Endometrium (tissue), 2 donors: ENCODE measurements at regions not wholly inside any gene's neighbourhood (a gene's known extent, or its start where the extent isn't known, plus 50 kb on each side); places are given as distances from the start of the nearest gene placed in this dataset.
A peak's percentile ranks its signal among the peaks of the same experiment; 100 is the strongest.
"Not testable (repeated sequence)": the region's sequence is repeated elsewhere in the genome, so short reads cannot be mapped to it uniquely, and the experiment has no call there.

Experiments
- FAIRE-seq: peaks from 2 replicates; lab custom pipeline; 2012; peaks lifted over from hg19 to GRCh38; lab: Jason Lieb, UNC
- donor health status: control.
- donor health status: control.

GRCh38 chr14:59116984-59117415 lies 71.5 kb upstream of the DAAM1 start:
- no peak for FAIRE-seq

DNA sequence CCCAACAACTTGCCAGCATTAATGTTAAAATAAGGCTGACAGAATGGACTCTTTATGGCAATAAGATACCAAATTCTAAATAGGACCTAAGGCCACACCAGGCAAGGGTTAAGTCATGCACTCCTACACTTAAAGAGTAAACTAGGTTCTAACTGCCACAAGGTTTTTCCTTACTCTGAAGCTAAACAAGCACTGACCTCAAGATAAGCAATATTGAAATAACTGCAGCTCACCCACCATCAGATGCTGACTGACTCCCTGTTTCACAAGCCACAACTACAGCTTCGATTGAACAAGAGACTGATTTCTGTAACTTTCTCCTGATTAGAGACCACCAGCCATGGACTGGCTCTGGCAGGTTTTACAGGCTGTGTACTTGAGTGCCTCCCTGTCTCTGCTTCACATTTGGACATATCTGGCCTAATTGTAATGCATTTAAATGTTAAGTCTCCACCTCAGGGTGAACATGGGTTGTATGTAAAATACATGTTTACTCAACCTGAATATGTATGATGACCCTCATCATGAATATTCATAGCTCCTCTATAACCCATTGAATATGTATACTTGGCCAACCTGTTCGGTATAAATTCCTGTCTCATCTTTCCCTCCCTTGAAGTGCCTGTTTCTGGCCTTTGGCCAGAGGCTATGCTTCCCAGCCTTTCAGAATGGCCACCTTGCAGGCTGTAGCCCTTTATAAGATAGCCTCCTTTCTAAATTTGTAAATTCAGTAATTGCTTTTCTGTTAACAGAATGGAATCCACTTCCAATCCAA lies 70.5 kb upstream of the DAAM1 start:
- FAIRE-seq, result no peak

GRCh38 chr14:59120921-59121320 lies 67.5 kb upstream of the DAAM1 start:
- no peak for FAIRE-seq

DNA sequence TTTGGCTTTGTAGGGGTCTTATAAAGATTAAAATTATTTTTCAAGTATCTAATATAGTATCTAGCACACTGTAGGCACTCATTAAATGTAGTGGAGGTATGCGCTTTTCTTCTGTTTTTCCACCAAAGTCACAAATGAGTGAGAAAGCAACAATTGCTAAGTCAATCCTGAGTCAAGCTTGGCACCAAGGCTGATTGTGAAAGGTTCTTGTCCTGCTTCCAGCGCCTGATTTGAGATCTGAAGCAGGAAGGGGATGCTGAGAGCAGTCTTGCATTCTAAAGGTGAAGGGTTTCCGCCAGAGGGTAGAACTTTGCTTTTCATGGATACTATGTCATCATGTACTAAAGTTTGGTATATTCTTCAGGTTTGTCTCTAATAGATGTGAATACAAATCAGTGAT lies 64.9 kb upstream of the DAAM1 start:
- no peak for FAIRE-seq

DNA sequence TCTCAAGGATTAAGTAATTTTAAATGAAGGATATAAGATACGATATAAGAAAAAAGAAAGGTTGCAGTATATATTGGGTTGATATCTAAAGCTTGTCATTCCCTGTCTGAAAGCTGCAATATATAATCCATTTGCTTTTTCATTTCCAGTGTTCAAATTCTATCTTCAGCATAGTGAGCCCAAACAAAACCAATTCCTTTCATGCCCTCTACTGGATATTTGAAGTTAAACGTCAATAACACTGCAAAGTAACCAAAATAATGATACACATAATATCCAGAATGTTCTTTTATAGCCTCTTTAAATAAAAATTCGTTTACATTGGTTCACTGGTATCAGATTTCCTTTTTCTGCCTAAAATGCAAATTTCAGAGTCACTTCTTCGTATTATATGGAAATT lies 64.5 kb upstream of the DAAM1 start:
- peak; percentile 15 for FAIRE-seq

DNA sequence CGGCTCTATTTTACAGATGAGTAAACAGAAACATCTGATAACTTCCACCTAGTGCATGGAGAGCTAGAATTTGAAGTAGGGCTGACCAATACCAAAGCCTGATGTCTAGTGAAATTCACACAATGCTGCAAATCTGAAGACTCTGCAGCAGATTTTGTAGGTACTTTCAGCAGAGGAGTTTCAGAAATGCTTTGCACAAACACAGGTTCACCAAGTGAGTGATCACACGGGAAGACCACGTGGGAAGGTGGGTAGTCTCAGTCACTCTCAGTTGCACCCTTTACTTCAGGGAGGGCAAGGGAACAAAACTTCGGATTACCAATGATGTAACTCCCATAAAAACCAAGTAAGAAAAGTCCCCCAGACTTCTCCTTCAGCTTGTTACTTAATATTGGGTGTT lies 63.3 kb upstream of the DAAM1 start:
- no peak for FAIRE-seq

DNA sequence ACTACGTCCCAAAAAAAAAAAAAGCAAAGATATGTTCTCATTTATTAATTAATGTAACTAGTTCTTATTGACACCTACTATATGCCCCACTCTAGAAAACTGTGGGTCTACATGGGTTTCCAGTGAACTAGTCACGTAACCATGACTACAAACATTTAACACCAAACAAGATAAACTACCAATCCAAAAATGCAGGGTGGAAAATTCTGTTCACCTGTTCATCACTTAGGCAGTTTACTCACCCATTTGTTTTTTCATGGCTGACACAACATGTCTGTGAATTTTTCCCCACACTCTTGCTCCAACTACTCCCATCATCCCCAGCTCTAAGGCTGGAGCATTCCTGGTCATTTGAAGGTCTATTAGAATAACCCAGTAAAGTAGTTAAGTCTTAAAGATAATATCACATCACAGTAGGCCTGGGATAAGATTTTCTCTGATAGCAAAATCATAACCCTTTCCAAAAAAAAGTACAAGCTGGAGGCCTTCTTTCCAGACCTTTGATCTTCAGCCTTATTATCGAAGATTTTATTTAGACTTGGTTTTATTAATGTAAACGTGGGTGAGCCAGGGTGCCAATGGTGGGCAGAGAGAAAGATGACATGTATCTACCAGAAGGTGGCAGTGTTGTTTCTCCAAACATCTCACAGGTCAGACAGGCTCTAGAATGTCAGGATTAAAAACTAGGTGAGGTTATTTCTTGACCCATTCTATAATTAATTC lies 61.6 kb upstream of the DAAM1 start:
- peak; percentile 90 for FAIRE-seq

- FAIRE-seq, result no peak
Measured at GRCh38 chr14:59127437-59127732, 61.1 kb upstream of the DAAM1 start.

DNA sequence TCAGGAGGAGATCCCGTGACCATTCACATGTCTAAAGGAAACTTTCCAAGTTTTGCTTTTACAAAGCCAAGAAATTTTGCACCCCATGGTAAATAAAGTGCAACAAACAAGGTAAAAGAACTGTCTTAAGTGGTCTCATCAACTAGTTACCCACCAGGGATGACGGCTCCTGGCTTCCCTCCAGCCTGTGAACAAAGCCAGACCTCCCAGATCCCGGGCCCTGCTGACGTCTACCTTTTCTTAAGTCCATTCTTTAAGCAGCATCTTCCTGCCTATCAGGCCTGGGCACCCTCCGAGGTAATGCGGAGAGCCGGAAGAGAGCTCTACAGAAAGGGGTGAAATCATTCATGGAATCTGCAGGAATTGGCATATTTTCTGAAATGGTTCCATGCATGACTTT lies 58.0 kb upstream of the DAAM1 start:
- no peak for FAIRE-seq

- no peak for FAIRE-seq
Measured at GRCh38 chr14:59131938-59132795, 56.3 kb upstream of the DAAM1 start.

- no peak for FAIRE-seq
Measured at GRCh38 chr14:59132796-59133494, 55.5 kb upstream of the DAAM1 start.

- no peak for FAIRE-seq
Measured at GRCh38 chr14:59133709-59134108, 54.8 kb upstream of the DAAM1 start.

DNA sequence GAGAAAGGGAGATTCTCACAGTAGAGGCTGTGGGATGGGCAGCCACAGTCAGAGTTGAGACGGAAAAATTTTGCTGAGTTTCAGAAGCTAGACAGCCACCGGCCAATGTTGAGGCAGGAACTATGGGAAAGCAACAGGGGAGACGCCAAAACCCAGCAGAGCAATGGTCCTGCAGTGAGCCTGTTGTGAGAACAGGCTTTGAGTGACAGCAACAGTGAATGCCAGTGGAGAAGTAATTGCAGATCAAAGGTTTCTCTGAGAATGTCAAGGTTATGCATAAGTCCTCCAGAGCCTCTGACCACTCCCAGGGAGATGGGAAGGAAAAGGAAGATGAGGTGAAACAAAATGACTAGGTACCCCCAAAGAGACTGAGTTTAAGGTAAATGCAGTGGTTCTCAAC lies 54.2 kb upstream of the DAAM1 start:
- no peak for FAIRE-seq

DNA sequence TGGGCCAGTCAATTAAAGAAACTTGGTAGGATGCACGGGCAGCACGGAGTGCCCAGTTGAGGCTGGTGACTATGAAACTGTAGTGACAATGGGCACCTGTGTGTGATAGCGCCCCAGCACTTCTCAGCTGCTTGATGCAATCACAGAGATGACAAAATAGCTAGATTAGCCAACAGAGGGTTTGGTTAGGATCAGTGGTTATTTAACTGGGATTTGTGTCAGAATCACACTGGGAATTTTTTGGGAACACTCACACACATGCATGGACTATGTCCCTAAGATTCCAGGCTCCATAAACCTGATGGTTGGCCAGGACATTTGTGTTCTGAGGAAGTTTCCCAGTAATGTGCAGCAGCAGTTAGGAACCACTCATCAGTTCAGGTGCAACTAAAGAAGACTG lies 51.2 kb upstream of the DAAM1 start:
- FAIRE-seq, result no peak

DNA sequence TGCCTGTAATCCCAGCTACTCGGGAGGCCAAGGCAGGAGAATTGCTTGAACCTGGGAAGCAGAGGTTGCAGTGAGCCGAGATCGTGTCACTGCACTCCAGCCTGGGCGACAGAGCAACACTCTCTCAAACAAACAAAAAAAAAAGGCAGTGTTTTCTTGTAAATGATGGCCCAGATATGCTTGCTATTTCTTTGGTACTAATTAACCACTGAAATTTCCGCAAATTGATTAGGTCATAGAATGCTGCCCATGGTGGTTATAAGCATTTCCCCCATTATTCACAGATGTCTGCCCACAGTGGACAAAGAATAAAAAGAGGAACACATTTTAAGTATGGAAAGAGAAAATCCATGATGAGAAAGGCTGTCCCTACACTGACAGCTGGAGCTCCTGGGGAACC lies 49.9 kb upstream of the DAAM1 start:
- not testable (repeated sequence) for FAIRE-seq
